A673 (cell line): ENCODE measurements at regions not wholly inside any gene's neighbourhood (a gene's known extent, or its start where the extent isn't known, plus 50 kb on each side); places are given as distances from the start of the nearest gene placed in this dataset.

ENCODE experiments used
- EZH2 ChIP-seq: fragments of 200-600 bp; sonication (generic); IDR thresholded peaks from 2 replicates; pipeline ENCODE4 v1.6.1; 2017; ENCODE audit warnings: borderline replicate concordance, low read depth, mild to moderate bottlenecking, mixed read lengths, antibody characterized with exemption, low read length; ENCODE audit not compliant: poor library complexity, severe bottlenecking
- TF ChIP-seq, protein P1 (sequence below): fragments of 300-800, 200-600 bp; sonication (generic); conservative IDR thresholded peaks from 2 replicates; pipeline ENCODE4 v1.5.1; 2017; ENCODE audit warnings: low read depth, mild to moderate bottlenecking, antibody characterized with exemption, low read length, moderate library complexity, mixed read lengths

DNA sequence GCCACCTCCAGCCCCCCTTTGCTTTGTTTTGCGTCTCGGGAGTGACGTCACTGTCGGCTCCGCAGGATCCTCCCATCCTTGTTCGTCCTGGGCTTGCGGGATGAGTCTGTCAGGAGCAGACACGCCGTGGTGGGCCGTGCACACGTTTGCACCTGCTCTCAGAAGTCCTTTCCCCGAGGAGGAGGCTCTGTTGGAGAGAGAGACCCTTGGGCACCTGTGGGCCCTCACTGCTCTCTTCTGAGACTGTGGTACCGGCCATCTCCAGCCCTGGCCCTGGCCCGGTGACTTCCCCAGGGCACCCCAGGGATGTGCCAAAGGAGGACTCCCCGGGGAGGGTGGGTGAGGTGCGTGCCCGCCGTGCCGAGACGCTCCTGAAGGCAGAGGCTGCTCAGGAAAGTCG is 76.1 kb upstream of the PPP2R3B start:
- TF ChIP-seq EZH2 = no peak
- TF ChIP-seq, protein P1, sequence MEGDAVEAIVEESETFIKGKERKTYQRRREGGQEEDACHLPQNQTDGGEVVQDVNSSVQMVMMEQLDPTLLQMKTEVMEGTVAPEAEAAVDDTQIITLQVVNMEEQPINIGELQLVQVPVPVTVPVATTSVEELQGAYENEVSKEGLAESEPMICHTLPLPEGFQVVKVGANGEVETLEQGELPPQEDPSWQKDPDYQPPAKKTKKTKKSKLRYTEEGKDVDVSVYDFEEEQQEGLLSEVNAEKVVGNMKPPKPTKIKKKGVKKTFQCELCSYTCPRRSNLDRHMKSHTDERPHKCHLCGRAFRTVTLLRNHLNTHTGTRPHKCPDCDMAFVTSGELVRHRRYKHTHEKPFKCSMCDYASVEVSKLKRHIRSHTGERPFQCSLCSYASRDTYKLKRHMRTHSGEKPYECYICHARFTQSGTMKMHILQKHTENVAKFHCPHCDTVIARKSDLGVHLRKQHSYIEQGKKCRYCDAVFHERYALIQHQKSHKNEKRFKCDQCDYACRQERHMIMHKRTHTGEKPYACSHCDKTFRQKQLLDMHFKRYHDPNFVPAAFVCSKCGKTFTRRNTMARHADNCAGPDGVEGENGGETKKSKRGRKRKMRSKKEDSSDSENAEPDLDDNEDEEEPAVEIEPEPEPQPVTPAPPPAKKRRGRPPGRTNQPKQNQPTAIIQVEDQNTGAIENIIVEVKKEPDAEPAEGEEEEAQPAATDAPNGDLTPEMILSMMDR = no peak
